Embryonic facial prominence (tissue), 1 donor: ENCODE measurements at regions not wholly inside any gene's neighbourhood (a gene's known extent, or its start where the extent isn't known, plus 50 kb on each side); places are given as distances from the start of the nearest gene placed in this dataset.
"Not testable (repeated sequence)": the region's sequence is repeated elsewhere in the genome, so short reads cannot be mapped to it uniquely, and the experiment has no call there.

Experiments
- DNase-seq: peaks from one replicate; pipeline ENCODE4 v3.0.0-alpha.2; 2016; ENCODE audit errors: extremely low spot score

- no peak for DNase-seq
Observed at GRCh38 chr16:64297863-64298600, 823.8 kb downstream of the CDH11 start.

GRCh38 chr16:64295466-64295865 is 826.4 kb downstream of the CDH11 start:
- DNase-seq, result no peak

GRCh38 chr16:64292953-64293352 is 828.9 kb downstream of the CDH11 start:
- no peak for DNase-seq

DNA sequence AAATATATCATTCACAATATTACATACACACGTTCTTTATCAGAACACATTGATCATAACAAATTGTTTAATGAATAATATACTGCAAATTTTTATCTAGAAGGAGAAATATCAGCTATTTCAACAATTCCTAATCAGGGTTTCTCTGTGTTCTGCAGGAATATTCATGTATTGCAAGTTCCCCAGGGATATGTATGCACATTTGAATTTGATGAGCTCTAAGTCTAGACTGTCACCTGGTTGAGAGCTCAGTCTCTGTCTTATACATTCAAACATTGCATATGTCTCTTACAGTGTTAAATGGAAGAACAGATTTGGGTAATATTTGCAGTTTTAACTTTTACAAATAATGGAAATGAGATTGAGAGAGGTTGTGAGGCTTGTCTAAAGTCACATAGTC is 829.7 kb downstream of the CDH11 start:
- DNase-seq, result no peak

- no peak for DNase-seq
Observed at GRCh38 chr16:64290461-64290860, 831.4 kb downstream of the CDH11 start.

- no peak for DNase-seq
Observed at GRCh38 chr16:64287655-64288528, 834.0 kb downstream of the CDH11 start.

GRCh38 chr16:64282181-64282580 is 839.7 kb downstream of the CDH11 start:
- DNase-seq, result no peak

DNA sequence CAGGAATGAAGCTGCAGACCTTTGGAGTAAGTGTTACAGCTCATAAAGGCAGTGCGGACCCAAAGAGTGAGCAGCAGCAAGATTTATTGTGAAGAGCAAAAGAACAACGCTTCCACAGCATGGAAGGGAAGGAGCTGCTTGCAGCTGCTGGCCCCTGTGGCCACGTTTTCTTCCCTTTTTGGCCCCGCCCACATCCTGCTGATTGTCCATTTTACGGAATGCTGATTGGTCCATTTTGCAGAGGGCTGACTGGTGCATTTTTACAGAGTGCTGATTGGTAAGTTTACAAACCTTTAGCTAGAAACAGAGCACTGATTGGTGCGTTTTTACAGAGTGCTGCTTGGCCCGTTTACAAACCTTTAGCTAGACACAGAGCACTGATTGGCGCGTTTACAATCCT is 841.5 kb downstream of the CDH11 start:
- DNase-seq, result no peak

DNA sequence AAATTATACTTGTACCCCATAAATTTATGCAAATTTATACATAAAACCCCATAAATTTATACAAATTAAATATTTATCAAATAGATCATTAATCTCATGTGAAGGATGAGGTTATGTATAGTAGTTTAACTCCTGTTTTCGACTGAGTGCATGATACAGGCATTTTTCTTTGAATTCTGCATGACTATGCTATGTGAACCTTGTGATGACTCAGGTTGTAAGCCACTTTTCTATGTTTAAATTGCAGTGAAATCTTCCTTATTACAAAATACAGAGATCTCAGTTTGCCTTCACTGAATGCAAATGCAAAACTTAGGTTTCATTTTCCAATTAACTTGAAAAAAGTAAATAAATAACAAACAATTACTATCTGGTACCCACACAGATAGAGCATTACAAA is 843.7 kb downstream of the CDH11 start:
- no peak for DNase-seq

GRCh38 chr16:64276646-64277045 is 845.2 kb downstream of the CDH11 start:
- no peak for DNase-seq

- DNase-seq, result no peak
Observed at GRCh38 chr16:64272028-64272427, 849.8 kb downstream of the CDH11 start.

GRCh38 chr16:64269756-64270155 is 852.1 kb downstream of the CDH11 start:
- no peak for DNase-seq

- no peak for DNase-seq
Observed at GRCh38 chr16:64265756-64266155, 856.1 kb downstream of the CDH11 start.

- not testable (repeated sequence) for DNase-seq
Observed at GRCh38 chr16:64260631-64261401, 861.0 kb downstream of the CDH11 start.

- DNase-seq, result no peak
Observed at GRCh38 chr16:64254443-64255367, 867.2 kb downstream of the CDH11 start.

GRCh38 chr16:64253525-64253924 is 868.3 kb downstream of the CDH11 start:
- no peak for DNase-seq

- no peak for DNase-seq
Observed at GRCh38 chr16:64253096-64253495, 868.8 kb downstream of the CDH11 start.

DNA sequence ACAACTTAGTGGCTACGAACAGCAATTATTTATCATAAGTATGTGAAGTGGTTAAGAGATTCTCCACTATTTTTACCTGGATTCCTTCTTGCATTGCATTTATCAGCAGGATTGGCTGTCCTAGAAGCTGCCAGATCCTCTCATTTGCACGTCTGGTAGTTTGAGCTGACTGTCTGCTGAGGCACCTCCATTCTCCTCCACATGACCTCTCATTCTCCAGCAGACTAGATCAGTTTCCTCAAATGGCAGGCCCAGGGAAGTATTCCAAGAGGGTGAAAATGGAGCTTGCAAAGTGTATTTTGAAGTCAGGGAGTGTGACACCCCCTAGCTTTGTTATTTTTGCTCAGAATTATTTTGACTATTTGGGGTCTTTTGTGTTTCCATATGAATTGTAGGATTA is 870.1 kb downstream of the CDH11 start:
- DNase-seq, result no peak

DNA sequence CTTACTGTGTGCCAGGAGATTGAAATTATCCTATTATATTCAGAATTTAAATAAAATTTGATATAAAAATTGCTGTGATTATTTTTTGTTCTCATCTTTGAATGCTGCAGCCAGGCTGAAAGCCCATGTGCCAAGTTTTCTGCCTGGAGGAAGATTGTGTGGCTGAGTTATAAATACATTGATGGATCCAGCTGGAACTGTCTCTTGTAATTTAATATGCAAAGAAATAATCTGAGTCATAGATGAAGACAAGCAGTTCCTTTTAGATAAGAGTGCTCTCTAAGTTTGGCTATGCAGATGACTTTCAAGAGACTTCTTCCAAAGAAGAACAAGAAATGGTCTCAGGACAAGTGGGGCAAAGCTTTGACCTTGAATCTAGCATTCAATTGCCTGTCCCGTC is 871.0 kb downstream of the CDH11 start:
- no peak for DNase-seq

DNA sequence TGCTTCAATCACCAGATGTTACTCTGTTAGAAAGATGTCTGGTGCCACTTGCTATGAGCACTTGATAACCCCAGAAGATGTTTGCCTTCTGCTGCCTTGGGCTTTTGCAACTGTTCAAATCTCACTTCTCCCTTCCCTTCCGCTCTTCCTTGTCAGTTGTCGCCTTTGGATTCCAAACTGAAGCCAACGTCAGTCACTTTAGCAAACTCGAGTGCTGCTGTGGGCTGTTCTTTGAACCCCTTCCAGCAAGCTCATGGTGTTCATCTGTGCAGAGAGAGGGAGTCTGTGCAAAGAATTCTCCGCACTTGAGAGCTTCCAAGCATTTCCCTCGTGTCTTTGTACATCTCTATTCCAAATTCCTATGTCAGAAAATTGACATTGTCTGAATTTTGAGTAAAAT is 879.4 kb downstream of the CDH11 start:
- no peak for DNase-seq

GRCh38 chr16:64240586-64240985 is 881.3 kb downstream of the CDH11 start:
- no peak for DNase-seq
